ENCODE measurements at regions not wholly inside any gene's neighbourhood (a gene's known extent, or its start where the extent isn't known, plus 50 kb on each side); places are given as distances from the start of the nearest gene placed in this dataset.

DNA sequence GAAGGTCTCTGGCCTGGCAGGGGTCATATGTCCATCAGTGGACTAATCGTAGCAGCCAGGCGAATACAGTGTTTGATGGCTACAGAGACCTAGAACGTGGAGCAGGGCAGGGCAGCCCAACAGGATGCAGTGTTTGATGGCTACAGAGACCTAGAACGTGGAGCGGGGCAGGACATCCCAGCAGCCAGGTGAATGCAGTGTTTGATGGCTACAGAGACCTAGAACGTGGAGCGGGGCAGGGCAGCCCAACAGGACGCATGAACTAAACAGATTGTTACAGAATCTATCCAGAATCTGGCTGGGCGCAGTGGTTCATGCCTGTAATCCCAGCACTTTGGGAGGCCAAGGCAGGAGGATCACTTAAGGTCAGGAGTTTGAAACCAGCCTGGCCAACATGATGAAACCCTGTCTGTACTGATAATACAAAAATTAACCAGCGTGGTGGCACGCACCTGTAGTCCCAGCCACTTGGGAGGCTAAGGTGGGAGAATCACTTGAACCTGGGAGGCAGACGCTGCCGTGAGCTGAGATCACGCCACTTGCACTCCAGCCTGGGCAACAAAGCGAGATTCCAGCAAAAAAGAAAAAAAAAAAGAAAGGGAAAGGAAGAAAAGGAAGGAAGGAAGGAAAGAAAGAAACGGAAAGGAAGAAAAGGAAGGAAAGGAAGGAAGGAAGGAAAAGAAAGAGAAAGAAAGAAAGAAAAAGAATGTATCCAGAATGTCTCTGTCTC lies 65.2 kb upstream of the RPH3AL start:
- TF ChIP-seq, protein P1, sequence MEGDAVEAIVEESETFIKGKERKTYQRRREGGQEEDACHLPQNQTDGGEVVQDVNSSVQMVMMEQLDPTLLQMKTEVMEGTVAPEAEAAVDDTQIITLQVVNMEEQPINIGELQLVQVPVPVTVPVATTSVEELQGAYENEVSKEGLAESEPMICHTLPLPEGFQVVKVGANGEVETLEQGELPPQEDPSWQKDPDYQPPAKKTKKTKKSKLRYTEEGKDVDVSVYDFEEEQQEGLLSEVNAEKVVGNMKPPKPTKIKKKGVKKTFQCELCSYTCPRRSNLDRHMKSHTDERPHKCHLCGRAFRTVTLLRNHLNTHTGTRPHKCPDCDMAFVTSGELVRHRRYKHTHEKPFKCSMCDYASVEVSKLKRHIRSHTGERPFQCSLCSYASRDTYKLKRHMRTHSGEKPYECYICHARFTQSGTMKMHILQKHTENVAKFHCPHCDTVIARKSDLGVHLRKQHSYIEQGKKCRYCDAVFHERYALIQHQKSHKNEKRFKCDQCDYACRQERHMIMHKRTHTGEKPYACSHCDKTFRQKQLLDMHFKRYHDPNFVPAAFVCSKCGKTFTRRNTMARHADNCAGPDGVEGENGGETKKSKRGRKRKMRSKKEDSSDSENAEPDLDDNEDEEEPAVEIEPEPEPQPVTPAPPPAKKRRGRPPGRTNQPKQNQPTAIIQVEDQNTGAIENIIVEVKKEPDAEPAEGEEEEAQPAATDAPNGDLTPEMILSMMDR (conservative IDR thresholded peaks at IDR 0.05), result no peak
- TF ChIP-seq ZFX (IDR thresholded peaks at IDR 0.05), result no peak

Measured in C4-2B (cell line).